AG10803 (cell line): ENCODE measurements at regions not wholly inside any gene's neighbourhood (a gene's known extent, or its start where the extent isn't known, plus 50 kb on each side); places are given as distances from the start of the nearest gene placed in this dataset.

Experiments used
- DNase-seq: peaks from one replicate; pipeline ENCODE4 v3.0.0; 2010; ENCODE audit warnings: low read depth
- H3K4me3 ChIP-seq: 2 replicates; pipeline ENCODE4 v1.5.1; 2011; ENCODE audit warnings: mild to moderate bottlenecking, low read length, control low read depth
- CTCF ChIP-seq: conservative IDR thresholded peaks from 2 replicates; pipeline ENCODE4 v1.5.1; 2011; ENCODE audit warnings: mild to moderate bottlenecking, low read length, control low read depth, inconsistent platforms

- TF ChIP-seq CTCF = no peak
These were observed 273.7 kb downstream of the CETN3 start for GRCh38 chr5:90135779-90136378.

GRCh38 chr5:90134892-90135291, 274.7 kb downstream of the CETN3 start:
- no peak overlapping the region for H3K4me3 ChIP-seq
- no peak for TF ChIP-seq CTCF
- peak; percentile 30 for DNase-seq

More at GRCh38 chr5:90135779-90136378, 273.7 kb downstream of the CETN3 start:
- H3K4me3 ChIP-seq = no peak overlapping the region
- DNase-seq = no peak

- no peak overlapping the region for H3K4me3 ChIP-seq
- no peak for DNase-seq
- no peak for TF ChIP-seq CTCF
These were observed 275.2 kb downstream of the CETN3 start for GRCh38 chr5:90134381-90134780.

- no peak overlapping the region for H3K4me3 ChIP-seq
- no peak for DNase-seq
- TF ChIP-seq CTCF = no peak
These were observed 275.6 kb downstream of the CETN3 start for GRCh38 chr5:90133941-90134340.

- no peak for DNase-seq
- H3K4me3 ChIP-seq = no peak overlapping the region
- TF ChIP-seq CTCF = no peak
These were observed 278.0 kb downstream of the CETN3 start for GRCh38 chr5:90131383-90132133.

- no peak for TF ChIP-seq CTCF
- DNase-seq = no peak
- H3K4me3 ChIP-seq = no peak overlapping the region
These were observed 281.0 kb downstream of the CETN3 start for GRCh38 chr5:90128551-90128950.

GRCh38 chr5:90119531-90119971, 290.0 kb downstream of the CETN3 start:
- peak; percentile 14 for DNase-seq
- no peak overlapping the region for H3K4me3 ChIP-seq
- no peak for TF ChIP-seq CTCF
